Erythroblast (primary cell): ENCODE measurements at regions not wholly inside any gene's neighbourhood (a gene's known extent, or its start where the extent isn't known, plus 50 kb on each side); places are given as distances from the start of the nearest gene placed in this dataset.

Experiments used
- GATA1 ChIP-seq: IDR thresholded peaks from 2 replicates; pipeline ENCODE4 v1.6.1; 2011; ENCODE audit warnings: low read depth, mild to moderate bottlenecking, control low read depth, low read length, moderate library complexity
- POLR2A ChIP-seq: IDR thresholded peaks from 2 replicates; pipeline ENCODE4 v1.6.1; 2011; ENCODE audit warnings: mild to moderate bottlenecking, low read length

DNA sequence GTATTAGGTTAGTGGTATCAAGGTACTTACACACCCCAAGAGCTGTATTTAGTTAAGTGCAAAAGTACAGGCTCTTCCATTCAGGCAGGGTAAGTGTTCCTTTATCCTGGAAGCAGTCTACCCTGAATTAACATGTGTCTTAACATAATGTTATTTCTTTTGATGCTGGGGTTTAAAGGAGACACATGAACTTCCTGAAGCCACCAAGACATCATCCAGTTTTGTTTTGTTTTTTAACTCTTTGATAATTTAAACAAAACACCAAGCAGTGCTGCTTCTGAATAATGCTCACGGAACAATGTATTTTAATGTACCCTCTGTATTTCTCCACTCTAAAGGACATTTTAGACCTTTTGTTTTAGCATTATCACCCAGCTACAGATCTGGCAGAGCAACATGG, 50.5 kb upstream of the PLCB4 start:
- TF ChIP-seq POLR2A (no peak), GATA1 (no peak)
